OCI-LY7 (cell line): ENCODE measurements at regions not wholly inside any gene's neighbourhood (a gene's known extent, or its start where the extent isn't known, plus 50 kb on each side); places are given as distances from the start of the nearest gene placed in this dataset.

Source experiments
- BruUV-seq: library from RNA; stranded (reverse); fragments of 400-500 nt; replicated peaks from 2 replicates; lab custom pipeline; 2021; lab: Mats Ljungman, UMichigan
- CTCF ChIA-PET: fragments of 300-600 bp; sonication (Branson Sonifier 250); formaldehyde crosslinking; loops from one replicate; lab custom pipeline; 2022; ENCODE audit warnings: antibody characterized with exemption; ENCODE audit not compliant: unreplicated experiment; lab: Charles Lee
- POLR2A ChIA-PET: fragments of 300-600 bp; sonication (Branson Sonifier 250); formaldehyde crosslinking; loops from one replicate; lab custom pipeline; 2022; ENCODE audit warnings: antibody characterized with exemption; lab: Charles Lee
- DNase-seq: peaks from one replicate; pipeline ENCODE4 v3.0.0-alpha.2; 2015; ENCODE audit warnings: low spot score
- H2AFZ ChIP-seq: fragments of 200-600 bp; sonication (generic), shearing (Covaris generic); 2 replicates; pipeline ENCODE4 v1.6.1; 2014; ENCODE audit warnings: mild to moderate bottlenecking, antibody characterized with exemption, low read length, moderate library complexity
- H3K27ac ChIP-seq: fragments of 200-600 bp; sonication (generic); 2 replicates; pipeline ENCODE4 v1.5.1; 2014; ENCODE audit warnings: mixed run types, low read depth, mild to moderate bottlenecking, moderate library complexity, low read length, inconsistent platforms; ENCODE audit not compliant: poor library complexity, severe bottlenecking
- H3K36me3 ChIP-seq: fragments of 200-600 bp; sonication (generic); 2 replicates; pipeline ENCODE4 v1.6.1; 2014; ENCODE audit warnings: mild to moderate bottlenecking, antibody characterized with exemption, low read length, moderate library complexity, mixed read lengths; ENCODE audit not compliant: insufficient read depth
- H3K4me1 ChIP-seq: fragments of 200-600 bp; sonication (generic); 2 replicates; pipeline ENCODE4 v1.5.1; 2014; ENCODE audit warnings: mild to moderate bottlenecking, low read length; ENCODE audit not compliant: insufficient read depth, poor library complexity, severe bottlenecking
- H3K4me2 ChIP-seq: fragments of 200-600 bp; sonication (generic); 2 replicates; pipeline ENCODE4 v1.6.1; 2014; ENCODE audit warnings: mild to moderate bottlenecking, low read length
- H3K4me3 ChIP-seq: fragments of 200-600 bp; sonication (generic); 2 replicates; pipeline ENCODE4 v1.5.1; 2014; ENCODE audit warnings: mild to moderate bottlenecking, low read depth, low read length; ENCODE audit not compliant: poor library complexity, severe bottlenecking
- H3K79me2 ChIP-seq: fragments of 200-600 bp; sonication (generic); 2 replicates; pipeline ENCODE4 v1.6.1; 2016; ENCODE audit warnings: low read depth, mild to moderate bottlenecking, low read length, moderate library complexity, mixed read lengths; ENCODE audit not compliant: insufficient read depth
- H3K9me2 ChIP-seq: fragments of 200-600 bp; sonication (generic); 2 replicates; pipeline ENCODE4 v1.6.1; 2016; ENCODE audit warnings: mild to moderate bottlenecking, low read length, mixed read lengths; ENCODE audit not compliant: insufficient read depth
- H3K9me3 ChIP-seq: fragments of 200-600 bp; sonication (generic); 2 replicates; pipeline ENCODE4 v1.6.1; 2014; ENCODE audit warnings: mild to moderate bottlenecking, mixed run types, low read length, mixed read lengths
- H4K20me1 ChIP-seq: fragments of 200-600 bp; sonication (generic); 2 replicates; pipeline ENCODE4 v1.6.1; 2014; ENCODE audit warnings: mild to moderate bottlenecking, antibody characterized with exemption, low read length, moderate library complexity, mixed read lengths; ENCODE audit not compliant: insufficient read depth
- CTCF ChIP-seq: fragments of 200-600 bp; sonication (generic); conservative IDR thresholded peaks from 2 replicates; pipeline ENCODE4 v1.5.1; 2014; ENCODE audit warnings: mild to moderate bottlenecking, antibody characterized with exemption, low read length, moderate library complexity, mixed read lengths
- EZH2phosphoT487 ChIP-seq: fragments of 200-600 bp; sonication (generic); IDR thresholded peaks from 2 replicates; pipeline ENCODE4 v1.6.1; 2018; ENCODE audit warnings: low read depth, borderline replicate concordance, mild to moderate bottlenecking, mixed run types, antibody characterized with exemption, low read length, moderate library complexity, mixed read lengths
- intact Hi-C: fragments of 100-400 bp; cut with micrococcal nuclease; formaldehyde crosslinking; loops from one replicate; pipeline ENCODE4 v1.10.0; 2022; ENCODE audit not compliant: unreplicated experiment

DNA sequence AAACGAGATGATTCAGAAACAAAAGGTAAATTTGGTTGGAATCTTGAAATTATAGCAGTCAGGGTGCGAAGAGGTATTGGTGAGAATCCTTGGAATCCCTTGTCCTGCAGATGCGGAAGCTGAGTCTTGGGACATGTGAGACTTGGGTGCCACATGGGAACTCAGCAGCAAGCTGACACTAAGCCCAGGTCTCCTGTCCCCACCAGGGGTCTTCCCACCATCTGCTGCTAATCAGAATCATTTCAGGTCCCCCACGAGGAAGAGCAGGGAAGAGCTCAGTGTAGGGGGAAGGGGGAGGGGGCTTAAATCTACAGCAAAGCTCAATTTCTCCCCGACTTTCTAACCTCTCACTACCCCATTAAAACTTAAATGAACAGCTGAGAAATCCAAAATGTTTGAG, 126.1 kb upstream of the BMPER start:
- Histone ChIP-seq H3K36me3 (no peaks in the 10 kb centered on the region), H3K79me2 (no peaks in the 10 kb centered on the region), H3K9me2 (no peaks in the 10 kb centered on the region), H4K20me1 (no peaks in the 10 kb centered on the region), H3K27ac (no peak overlapping the region), H3K4me1 (no peaks in the 10 kb centered on the region), H3K4me2 (no peak overlapping the region), H2AFZ (no peak overlapping the region), H3K9me3 (no peaks in the 10 kb centered on the region), H3K4me3 (no peak overlapping the region)
- no TSS peak for BruUV-seq
- TF ChIP-seq CTCF (no peak), EZH2phosphoT487 (no peak)
- POLR2A ChIA-PET = no interaction called here
- CTCF ChIA-PET = no interaction called here
- DNase-seq = no peak
- intact Hi-C loops = no loop called here

- Histone ChIP-seq H3K9me3 (no peaks in the 10 kb centered on the region), H2AFZ (no peak overlapping the region), H3K9me2 (no peaks in the 10 kb centered on the region), H3K79me2 (no peaks in the 10 kb centered on the region), H3K36me3 (no peaks in the 10 kb centered on the region), H4K20me1 (no peaks in the 10 kb centered on the region), H3K4me3 (no peak overlapping the region), H3K27ac (no peak overlapping the region), H3K4me1 (no peaks in the 10 kb centered on the region), H3K4me2 (no peak overlapping the region)
- POLR2A ChIA-PET = interaction anchor here (0.6 kb wide), 1 partner anchor 29 kb away, joined by 3 read pairs; no protein-coding TSS in a partner anchor
- no TSS peak for BruUV-seq
- TF ChIP-seq CTCF (no peak), EZH2phosphoT487 (no peak)
- DNase-seq = no peak
- CTCF ChIA-PET = no interaction called here
- intact Hi-C loops = no loop called here
Observed at GRCh38 chr7:33781167-33781566, 124.2 kb upstream of the BMPER start.

GRCh38 chr7:33781796-33782195, 123.5 kb upstream of the BMPER start:
- DNase-seq = no peak
- CTCF ChIA-PET = no interaction called here
- H3K36me3 ChIP-seq = no peaks in the 10 kb centered on the region
- H4K20me1 ChIP-seq = no peaks in the 10 kb centered on the region
- H3K9me2 ChIP-seq = no peaks in the 10 kb centered on the region
- no peaks in the 10 kb centered on the region for H3K9me3 ChIP-seq
- POLR2A ChIA-PET = no interaction called here
- H3K4me2 ChIP-seq = no peak overlapping the region
- H3K4me1 ChIP-seq = no peaks in the 10 kb centered on the region
- intact Hi-C loops = no loop called here
- H3K79me2 ChIP-seq = no peaks in the 10 kb centered on the region
- no TSS peak for BruUV-seq
- H3K27ac ChIP-seq = no peak overlapping the region
- TF ChIP-seq CTCF = no peak
- TF ChIP-seq EZH2phosphoT487 = no peak
- H3K4me3 ChIP-seq = no peak overlapping the region
- no peak overlapping the region for H2AFZ ChIP-seq
